HL-60/S4 (cell line): ENCODE measurements at regions not wholly inside any gene's neighbourhood (a gene's known extent, or its start where the extent isn't known, plus 50 kb on each side); places are given as distances from the start of the nearest gene placed in this dataset.
"Not testable (repeated sequence)": the region's sequence is repeated elsewhere in the genome, so short reads cannot be mapped to it uniquely, and the experiment has no call there.

Source experiments
- in situ Hi-C: fragments of 300-500 bp; cut with MboI; formaldehyde crosslinking; loops from 2 replicates; pipeline ENCODE4 v1.14.3; 2022; ENCODE audit warnings: low sequenced_read_pairs

DNA sequence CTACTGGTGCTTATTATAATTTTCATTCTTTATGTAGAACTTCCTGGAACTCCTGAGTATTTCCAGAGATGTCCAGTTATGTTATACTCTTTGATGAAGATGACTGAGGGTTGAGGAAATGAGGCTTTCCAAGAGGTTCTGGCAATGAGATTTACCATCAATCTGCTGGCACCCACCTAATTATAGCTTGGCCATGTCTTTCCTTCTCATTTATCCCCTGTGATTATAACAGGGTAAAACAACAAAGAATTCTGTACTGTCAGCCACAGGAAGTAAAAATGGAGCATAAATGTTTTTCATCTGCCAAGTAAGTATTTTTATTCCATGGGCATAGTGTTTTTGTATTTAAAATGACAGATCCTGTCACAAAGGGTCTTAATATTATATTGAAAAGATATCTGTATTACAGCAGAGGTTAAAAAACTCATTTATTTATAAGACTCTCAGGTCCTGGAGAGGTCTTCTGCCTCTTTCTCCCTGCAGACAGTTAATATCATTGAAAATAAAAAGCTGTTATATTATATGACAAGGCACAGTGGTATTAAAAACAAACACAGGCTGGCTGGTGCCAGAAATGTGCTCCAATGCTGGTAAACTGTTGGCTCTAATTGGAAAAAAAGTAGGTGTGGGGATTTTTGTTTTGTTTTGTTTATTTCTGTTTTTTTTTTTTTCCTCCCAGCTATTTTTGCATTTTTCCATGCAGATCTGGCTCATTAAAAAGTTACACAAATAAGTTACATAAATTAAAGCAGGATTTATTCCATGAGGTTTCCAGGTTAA lies 1764.1 kb upstream of the CELF4 start:
- in situ Hi-C loops, result no loop called here

DNA sequence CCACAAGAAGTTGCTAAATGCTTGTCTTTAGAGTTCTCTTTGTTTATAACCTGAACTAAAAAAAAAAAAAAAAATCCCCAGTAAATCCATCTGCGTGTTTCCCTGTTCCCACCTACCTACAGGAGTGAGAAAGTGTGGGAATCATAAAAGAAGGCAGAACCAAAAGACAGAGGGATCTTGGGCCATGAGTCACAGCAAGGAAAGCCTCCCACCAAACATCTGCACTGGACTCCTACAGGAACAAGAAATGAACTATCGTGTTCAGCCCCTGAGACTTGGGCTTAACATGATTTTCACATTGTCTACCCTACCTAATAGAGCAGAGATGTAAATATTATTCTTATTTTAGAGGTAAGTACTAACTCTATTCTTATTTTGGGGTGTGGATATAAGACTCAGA lies 1761.2 kb upstream of the CELF4 start:
- in situ Hi-C loops, result no loop called here

DNA sequence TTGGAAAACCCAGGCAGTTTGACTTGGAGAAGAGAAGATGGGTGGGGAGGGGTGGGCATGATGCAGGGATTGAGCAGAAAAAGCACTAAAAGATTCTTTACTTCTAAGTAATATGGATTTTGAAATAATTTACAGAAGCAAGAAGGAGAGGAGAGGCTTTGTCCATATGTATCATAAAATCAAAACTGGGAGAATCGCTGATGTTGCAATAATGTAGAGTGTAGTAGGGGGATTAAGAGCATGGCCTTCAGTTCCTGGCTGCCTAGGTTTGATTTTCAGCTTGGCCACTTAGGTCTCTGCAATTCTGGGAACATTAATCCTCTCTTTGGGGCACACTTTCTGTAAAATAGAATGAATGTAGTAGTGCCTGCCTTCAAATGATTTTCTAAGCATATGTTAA lies 1760.4 kb upstream of the CELF4 start:
- in situ Hi-C loops, result no loop called here

DNA sequence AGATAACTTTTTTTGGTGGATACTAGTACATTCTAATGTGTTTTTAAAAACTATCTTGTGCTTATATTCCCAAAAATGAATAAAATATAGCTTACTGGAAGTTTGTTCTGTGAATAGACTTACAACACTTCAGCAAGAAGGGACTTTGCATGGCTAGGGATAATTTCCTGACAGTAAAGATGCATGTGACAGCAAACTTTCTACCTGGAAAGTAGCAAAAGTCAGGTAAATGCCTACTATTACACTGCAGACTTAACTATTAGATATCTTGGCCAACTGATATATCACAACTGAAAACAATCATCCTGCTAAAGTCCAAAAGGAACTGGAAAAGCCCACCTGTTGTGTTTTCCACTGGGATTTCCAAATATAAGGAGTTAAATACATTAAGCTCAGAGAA lies 1753.5 kb upstream of the CELF4 start:
- in situ Hi-C loops, result no loop called here

DNA sequence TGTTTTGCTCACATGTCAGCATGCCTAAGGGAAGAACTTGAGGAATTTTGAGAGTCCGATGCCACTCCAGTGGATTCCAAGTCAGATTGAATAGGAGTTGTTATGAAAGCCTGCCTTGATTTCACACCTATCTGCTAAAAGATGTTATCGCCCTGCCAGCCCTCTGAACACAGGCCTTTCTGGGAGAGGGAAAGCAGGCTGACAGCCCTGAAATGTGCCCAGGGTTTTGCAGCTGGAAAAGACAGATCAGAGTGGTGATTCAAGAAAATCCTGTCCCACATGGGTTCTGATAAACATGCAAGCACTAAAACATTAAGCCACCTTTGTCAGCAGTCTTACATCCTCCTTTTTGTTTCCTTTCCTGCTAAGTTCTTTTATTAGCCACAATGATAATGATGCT lies 1752.9 kb upstream of the CELF4 start:
- in situ Hi-C loops, result no loop called here

DNA sequence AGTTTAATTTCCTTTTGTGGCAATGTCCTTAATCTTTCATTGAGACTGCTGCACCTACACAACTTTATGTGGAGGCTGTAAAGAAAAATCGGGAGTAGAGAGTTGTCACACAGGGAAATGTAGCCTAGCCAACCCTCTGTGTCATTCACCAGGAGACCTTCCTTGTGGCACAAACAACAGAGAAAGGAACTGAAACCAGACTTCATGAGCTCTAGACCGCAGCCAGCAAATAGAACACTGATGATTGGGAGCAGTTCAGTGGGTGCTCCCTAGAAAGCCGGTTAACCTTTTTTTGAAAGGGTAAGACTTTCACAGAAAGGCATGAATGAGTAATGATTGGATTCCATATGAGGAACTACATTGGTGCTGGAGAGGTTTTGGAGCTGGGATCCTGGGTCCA lies 1752.4 kb upstream of the CELF4 start:
- in situ Hi-C loops, result no loop called here

DNA sequence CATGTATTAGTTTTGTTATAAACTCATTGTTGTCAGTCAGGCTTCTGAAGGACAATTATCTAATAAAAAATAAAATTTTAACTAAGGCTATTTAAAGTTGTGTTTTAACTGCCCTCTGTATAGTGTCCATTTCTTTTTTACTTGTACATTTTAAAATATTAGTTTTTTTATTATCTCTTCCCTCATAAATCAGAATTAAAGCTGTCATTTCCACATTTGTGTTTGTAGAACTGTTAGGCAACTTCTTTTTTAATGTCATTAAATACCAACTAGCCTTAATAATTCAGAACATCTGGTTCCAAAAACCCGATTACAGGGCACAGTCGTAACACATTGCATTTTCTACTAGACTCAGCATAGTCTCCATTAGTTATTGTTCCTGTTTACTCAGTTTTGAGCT lies 1749.0 kb upstream of the CELF4 start:
- in situ Hi-C loops, result no loop called here

DNA sequence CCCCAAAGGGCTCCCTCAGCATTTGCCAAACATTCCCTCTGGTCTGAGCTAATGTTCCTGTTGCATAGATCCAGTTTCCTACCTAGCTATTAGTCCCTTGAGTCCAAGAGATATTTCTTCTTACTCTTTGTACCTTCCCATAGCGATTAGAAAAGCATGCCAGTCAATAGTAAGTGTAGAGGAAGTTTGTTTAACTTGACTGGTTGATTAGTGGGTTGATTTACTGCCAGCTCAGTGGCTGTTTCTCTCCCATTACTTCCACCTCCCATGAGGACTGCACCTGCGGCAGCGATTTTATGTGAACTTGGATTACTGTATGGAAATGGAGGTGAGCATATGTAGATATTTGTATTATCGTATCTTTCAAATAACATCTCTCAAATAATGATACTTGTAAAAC lies 1748.4 kb upstream of the CELF4 start:
- in situ Hi-C loops, result no loop called here

DNA sequence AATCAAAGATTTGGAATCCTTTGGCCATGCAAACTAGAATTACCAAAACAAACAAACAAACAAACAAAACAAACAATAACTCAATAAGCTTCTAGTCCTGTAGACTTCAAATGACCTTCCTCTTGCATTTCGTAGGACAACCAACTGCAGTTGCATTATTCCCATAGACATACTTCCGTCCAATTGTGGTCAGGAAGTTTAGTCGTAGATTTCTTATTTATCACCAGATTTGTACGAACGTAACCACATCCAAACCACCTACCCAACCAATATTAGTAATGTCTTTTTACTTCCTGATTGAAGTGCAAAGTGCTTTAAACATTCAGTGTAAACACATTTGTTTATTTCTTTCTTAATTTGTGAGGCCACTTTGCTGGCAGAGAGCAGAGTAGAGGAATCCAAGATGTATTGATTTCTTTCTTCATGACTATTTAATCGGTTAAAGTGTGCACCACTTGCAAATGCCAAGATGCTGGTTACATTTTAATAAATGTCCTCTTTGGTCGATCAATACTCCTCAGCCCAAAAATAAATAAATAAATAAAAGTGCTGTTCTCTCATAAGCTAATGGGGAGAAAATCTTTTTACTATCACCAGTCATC lies 1745.6 kb upstream of the CELF4 start:
- in situ Hi-C loops, result no loop called here

DNA sequence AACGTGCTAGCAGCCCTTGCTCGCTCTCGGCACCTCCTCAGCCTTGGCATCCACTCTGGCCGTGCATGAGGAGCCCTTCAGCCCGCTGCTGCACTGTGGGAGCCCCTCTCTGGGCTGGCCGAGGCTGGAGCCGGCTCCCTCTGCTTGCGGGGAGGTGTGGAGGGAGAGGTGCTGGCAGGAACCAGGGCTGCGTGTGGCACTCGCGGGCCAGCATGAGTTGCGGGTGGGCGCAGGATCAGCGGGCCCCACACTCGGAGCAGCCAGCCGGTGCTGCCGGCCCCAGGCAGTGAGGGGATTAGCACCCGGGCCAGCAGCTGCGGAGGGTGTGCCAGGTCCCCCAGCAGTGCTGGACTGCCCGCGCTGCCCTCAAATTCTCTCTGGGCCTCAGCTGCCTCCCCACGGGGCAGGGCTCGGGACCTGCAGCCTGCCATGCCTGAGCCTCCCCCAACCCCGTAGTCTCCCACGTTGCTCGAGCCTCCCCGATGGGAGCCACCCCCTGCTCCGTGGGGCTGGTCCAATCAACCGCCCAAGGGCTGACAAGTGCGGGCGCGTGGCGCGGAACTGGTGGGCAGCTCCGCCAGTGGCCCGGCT lies 1743.4 kb upstream of the CELF4 start:
- in situ Hi-C loops, result not testable (repeated sequence)

DNA sequence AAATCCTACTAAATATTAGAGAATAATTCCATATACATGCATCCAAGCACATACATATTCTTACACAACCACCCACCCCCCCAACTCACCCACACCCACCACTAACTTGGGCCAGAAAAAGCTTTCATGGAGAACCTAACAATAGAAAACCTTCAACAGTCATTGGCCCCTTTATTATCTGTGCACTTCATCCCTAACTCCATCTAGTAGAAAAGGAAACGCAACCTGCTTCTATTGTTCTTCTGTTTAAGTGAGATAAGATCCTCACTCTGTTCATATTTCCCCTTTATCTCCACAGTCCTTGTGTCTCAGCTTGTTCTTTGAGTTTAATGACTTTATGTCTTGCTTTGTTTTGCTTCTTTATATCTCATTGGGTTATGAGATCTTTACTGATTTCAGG lies 1740.2 kb upstream of the CELF4 start:
- in situ Hi-C loops, result no loop called here

DNA sequence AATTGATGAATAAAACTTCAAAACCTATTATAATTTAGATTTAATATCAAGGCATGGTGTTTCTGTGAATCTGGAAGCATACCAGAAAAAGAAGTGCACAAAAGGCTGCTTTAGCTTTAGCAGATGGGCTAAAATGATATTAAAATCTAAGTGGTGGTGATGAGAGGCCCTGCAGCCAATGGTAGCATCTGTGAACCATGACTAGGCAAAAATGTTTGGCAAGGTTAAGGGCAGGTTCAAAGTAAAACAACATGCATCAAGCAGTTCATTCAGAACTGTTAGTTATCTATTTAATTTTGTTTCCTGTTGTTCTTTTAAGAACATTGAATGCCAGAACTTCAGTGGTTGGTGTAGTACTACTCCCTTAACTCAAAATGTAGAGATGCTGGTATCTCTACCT lies 1736.9 kb upstream of the CELF4 start:
- in situ Hi-C loops, result no loop called here

DNA sequence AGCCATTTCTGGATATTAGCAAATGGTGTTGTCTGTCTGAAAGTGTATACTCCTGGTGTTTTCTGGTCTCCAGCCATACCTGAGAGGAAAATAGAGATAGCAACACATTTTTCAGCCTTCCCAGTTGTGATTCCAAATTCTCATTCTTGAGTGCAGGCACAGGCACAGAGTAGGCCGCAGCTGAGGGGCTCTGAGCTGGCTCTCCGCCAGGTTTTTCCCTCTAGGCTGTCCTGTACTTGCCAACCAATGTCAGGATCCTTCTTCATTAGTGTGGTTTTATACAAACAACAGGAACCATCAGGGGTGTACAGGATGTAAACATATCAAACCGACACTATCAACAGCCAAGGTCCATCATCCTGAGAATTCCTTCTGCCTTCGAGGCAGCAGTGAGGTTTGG lies 1733.6 kb upstream of the CELF4 start:
- in situ Hi-C loops, result no loop called here

DNA sequence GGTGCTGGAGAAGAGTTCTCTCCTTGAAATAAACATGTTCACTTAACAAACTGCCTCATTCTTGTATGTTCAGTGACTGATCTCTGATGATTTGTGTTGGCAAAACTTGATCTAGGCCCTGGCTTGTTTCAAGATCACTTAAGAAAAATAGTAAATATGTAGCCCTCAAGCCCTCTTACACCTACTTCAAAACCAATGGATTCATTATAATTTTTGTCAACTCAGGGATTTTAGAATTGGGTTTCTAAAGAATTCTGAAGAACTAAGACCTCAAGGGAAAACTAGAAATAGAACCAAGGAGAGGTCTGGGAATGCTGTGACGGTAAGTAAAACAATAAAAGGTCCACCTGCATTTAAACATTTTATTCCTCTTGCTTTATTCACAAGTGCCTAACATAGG lies 1731.6 kb upstream of the CELF4 start:
- in situ Hi-C loops, result no loop called here

DNA sequence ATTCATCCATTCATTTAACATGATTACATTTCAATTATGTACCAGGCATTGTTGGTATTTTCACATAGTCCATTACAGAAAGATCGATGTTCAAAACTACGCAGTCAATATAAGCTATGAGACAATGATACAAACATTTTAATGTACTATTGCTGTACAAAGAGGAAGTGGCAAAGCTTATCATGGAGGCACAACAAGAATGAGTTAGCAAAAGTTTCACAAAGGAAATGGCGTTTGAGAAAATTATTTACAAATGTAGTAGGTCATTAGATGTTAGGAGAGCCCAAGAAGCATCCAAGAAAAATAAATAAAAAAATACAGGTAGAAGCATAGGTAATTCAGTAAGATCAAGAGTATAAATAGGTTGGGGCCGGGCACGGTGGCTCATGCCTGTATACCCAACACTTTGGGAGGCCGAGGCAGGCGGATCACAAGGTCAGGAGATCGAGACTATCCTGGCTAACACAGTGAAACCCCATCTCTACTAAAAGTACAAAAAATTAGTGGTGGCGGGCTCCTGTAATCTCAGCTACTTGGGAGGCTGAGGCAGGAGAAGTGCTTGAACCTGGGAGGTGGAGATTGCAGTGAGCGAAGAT lies 1730.8 kb upstream of the CELF4 start:
- in situ Hi-C loops, result no loop called here

DNA sequence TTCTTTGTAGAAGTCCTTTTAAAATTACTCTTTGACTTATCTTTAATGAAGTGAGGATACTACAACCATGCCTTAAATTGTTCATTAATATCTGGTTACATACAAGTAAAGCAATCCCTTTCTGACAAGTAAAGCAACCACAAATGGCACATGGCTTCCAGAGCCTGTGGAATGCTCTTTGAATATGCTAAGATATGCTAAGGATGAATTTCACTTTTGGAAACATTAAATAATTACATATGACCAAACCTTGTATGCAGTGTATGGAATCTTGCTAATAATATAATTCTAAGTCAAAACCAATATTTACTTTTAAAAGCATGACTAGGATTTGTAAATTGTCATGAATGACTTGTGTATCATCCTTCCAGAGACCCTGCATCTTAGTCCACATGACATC lies 1711.2 kb upstream of the CELF4 start:
- in situ Hi-C loops, result no loop called here

DNA sequence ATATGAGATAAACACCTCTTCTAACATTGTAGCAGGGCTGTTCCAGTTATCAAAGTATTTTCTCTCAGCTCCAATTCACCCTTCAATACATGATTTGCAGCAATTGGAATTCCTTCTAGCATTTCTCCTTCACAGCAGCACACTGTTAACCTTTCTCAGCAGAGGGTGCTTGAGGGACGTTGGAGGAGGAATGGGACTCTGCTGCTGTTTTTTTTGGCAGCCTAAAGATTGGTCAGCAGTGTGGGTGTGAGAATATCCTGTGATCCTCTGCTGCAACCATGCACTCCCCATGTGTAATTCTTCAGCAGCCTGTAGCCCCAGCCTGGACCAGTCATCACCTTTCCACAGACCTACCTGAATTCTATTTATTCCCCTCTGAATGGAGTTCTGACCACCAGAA lies 1708.9 kb upstream of the CELF4 start:
- in situ Hi-C loops, result no loop called here

DNA sequence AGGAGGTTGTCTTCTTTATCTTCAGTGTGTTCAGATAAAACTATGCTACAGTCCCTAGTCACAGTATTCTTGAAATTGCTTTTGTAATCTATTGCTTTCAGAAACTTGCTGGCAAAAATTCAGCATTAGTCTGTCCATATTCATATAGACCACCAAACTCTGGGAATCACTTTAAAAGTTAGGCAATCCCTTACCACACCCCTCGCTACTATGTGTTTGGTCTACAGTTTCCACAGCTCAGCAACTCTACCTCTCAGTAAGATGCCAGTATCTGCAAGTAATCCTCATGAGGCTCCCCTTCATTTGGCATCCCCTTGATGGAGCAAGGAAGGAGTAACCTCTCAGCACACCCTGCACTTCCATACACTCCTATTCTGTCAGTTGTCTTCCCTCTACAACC lies 1706.6 kb upstream of the CELF4 start:
- in situ Hi-C loops, result no loop called here

DNA sequence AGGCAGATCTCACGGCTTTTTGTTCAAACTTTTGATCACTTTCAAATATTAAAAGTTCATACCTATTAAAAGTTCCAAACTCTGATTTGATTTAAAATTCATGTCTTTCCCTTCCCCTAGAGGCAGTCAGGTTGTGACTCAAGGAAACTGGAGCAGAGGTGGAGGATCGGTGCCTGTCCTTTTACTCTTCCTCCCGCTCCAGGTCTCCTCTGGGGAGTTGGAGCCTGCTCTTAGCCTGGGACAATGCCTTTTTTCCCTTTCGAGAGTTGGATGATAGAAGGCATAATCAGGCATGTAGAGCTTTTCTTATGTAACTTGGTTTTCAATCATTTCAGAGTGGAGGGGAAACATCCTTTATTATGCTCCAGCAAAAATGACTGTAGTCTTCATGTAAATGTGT lies 1706.1 kb upstream of the CELF4 start:
- in situ Hi-C loops, result no loop called here

DNA sequence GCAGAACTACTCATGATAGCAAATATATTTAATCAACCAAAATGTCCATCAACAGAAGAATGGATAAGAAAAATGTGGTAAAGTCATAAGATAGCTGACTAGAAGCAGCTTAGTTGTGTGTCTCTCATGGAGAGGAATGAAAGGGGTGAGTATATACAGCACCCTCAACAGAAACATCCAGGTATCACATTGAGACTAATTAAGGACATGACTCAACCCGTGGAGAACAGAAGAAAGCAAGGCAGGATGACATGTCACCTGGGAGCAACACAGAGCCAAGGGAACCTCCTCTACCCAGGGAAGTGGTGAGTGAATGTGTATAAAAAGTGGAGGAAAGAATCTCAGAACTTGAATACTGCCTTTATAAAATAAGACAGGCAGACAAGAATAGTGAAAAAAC lies 1695.0 kb upstream of the CELF4 start:
- in situ Hi-C loops, result no loop called here

DNA sequence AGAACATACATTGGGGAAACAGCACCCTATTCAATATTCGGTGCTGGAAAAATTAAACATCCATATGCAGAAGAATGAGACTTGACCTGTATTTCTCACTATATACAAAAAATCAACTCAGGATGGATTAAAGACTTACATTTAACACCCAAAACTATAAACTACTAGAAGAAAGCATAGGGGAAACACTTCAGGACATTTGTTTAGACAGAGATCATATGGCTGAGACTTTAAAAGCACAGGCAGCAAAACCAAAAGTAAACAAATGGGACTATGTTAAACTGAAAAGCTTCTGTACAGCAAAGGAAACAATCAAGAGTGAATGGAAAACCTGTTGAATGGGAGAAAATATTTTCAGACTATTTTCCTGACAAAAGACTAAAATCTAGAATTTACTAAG lies 1694.1 kb upstream of the CELF4 start:
- in situ Hi-C loops, result no loop called here

DNA sequence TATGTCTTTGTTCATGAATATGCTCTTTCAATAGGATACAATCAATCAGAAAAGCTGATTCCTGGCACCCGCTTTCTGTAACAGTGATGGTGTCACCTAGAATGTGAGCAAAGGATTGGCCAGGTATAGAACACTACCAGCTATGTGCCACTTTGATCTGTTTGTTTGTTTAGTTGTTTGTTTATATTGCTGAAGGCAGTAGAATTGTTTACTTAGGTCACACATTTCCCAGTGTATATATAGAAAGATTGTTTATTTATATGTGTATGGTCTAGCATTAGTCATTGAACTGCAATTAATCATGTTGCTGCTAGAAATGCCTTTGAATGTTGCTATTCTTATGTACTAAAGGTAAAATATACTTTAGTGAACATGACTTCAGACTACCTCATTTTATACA lies 1678.6 kb upstream of the CELF4 start:
- in situ Hi-C loops, result no loop called here
